Activated naive CD4-positive, alpha-beta T cell treated with anti-CD3 and anti-CD28 coated beads, Interleukin-2, amount 50 U/mL, for 16 hours (primary cell): ENCODE measurements at regions not wholly inside any gene's neighbourhood (a gene's known extent, or its start where the extent isn't known, plus 50 kb on each side); places are given as distances from the start of the nearest gene placed in this dataset.

ENCODE experiments used
- DNase-seq: peaks from one replicate; pipeline ENCODE4 v3.0.0-alpha.2; 2020

DNA sequence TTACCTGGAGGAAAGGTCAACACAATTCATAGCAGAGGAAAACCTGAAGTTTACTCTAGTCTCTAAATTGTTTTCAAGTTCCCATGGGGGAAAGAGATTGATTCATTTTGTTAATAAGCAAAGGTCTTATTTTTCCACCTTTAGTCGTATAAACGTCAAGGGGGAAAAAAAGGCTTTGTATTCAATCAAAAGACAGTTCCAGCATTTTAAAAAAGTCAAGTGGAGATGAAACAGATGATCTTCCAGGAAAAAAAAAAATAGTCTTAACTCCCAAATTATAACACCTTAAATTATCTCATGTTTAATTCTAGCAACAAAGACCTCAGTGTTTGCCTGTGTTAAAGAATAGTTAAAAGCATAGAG, 140.5 kb downstream of the TOMM20 start:
- no peak for DNase-seq

DNA sequence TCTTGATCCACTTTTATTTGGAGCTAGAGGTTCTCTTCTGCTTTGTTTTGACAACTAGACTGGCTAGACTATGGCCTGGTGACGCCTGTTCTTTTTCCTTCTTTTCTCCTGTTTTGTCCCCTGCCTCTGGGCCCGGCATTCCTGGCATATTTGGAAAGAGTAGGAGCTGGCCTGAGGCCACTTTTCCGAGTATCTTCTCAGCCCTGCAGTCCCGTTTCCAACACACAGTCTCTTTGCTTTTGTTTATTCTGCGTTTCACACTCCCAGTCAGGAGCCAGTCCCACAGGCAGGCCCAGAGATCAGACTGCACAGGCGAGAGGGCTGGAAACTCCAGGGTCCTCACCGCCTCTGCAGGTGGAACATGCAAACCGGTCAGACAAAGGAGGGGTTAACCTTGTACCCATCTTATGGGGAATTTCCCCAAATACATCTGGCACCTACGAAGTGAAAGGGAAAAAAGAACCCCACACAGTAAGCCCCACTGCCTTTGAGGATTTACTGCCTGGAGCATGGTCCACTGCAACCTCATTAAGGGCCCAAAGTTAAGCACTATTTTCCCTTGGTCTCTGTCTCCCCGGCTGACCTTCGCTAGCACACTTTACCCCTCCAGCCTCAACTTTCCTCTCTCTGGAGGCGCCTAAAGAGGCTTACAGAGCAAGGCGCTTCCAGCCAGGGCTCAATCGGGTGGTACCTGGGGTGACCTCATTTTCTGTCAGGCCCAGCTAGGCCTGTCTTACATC, 141.1 kb downstream of the TOMM20 start:
- no peak for DNase-seq

DNA sequence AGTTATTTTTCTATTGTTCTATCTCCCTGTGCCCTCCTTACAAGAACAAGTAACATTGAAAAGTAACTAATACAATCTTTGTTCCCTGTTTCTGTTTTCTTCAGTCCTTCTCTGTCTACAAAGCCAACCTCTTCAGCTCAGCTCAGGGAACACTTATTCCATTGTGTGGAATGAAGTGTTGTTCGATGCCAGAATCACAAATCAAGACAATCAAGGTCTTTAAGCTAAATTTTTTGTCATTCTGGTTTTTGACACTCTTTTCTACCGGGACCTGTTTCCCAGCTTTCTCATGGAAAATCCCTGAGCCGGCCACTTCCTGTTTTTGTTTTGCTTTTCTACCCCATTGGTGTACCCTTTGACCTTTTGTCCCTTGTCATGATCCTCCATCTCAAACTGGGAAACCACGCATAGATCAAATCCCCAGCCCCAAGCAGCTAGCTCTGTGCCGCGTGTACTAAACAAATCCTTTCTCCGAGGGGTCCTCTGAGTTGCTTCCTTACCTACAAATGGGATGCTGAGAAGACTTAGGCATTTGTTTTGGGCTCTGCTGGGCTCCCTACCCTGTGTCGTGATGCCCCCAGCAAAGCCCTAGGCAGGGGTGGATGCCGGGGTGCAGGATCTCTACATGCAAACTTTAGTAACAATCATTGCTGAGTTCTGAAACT, 141.8 kb downstream of the TOMM20 start:
- DNase-seq: no peak

DNA sequence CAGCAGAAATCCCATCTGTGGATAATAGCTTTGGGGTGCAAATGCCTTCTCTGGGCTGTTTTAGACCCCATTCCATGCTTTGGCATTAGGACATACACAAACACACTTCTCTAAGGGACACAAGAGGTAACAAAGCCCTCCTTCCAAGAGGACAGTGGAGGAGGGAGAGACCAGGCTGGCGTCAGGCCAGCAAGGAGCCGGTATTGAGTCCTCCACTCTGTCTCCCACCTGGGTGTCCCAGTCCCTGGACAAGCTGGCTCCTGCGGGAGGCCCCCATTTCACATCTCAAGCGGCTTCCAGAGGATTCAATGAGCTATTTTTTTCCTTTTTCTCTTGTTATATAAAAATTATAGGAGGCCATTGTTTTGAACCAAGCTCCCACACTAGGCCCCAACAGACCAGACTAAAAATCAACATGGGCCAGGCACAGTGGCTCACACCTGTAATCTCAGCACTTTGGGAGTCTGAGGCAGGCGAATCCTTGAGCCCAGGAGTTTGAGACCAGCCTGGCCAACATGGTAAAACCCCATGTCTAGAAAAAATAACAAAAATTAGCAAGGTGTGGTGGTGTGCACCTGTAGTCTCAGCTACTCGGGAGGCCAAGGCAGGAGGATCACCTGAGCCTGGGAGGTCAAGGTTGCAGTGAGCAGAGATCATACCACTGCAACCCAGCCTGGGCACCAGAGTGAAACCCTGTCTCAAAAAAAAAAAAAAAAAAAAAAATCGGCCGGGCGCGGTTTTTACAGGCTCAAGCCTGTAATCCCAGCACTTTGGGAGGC, 142.9 kb downstream of the TOMM20 start:
- DNase-seq: no peak

DNA sequence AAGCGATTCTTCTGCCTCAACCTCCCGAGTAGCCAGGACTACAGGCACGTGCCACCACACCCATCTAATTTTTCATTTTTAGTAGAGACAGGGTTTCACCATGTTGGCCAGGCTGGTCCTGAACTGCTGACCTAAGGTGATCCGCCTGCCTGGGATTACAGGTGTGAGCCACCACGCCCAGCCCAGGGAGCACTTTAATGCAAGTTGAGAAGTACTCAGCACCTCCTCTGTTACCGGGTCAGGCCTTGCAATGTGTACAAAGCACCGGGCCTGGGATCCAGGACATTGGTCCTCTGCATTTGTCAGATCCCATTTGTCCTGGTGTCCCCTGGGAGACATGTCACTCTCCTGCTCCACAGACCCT, 143.6 kb downstream of the TOMM20 start:
- DNase-seq: no peak

DNA sequence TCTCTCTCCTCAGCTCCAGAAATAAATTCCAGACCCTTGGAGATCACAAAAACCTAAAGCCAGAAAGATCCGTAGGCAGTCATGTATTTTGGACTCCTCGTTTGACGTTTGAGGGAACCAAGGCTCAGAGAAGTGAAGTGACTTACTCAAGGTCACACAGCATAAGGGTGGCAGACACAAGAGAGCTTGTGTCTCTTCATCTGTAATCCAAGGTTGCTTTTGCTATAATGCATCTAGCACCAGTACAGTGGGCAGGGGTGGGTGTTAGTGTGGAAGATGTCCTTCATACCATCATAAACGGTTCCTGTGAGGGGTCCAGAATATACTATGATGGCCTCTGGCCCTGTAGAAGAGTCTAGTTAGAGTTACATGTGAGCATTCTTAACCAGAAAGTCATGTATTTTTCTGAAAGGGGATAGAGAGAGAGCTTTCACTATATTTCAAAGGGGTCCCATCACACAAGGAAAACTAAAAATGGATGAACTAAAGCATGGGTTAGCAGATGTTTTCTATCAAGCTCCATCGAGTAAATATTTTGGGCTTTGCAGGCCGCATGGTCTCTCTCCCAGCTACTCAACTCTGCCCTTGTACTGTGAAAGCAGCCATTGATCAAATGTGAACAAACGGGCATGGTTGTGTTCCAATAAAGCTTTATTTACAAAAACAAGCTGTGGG, 144.9 kb downstream of the TOMM20 start:
- DNase-seq: no peak

DNA sequence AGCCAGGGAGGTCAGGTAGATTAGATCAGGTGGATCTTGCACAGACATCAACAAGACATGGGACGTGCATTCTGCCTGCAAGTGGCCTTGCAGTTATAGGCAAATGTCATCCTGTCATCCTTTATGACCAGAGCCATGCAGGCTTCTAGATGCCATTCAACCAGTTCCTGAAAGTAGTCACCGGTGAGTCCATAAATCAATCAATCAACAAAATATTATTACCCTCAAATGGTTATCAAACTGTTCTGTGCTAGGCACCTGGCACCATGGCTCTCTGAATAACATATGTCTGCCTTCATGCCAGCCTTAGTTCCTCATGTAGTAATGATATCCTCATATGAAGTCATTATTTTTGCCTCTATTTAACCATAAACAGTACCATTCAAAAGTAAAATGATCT, 146.9 kb downstream of the TOMM20 start:
- no peak for DNase-seq

DNA sequence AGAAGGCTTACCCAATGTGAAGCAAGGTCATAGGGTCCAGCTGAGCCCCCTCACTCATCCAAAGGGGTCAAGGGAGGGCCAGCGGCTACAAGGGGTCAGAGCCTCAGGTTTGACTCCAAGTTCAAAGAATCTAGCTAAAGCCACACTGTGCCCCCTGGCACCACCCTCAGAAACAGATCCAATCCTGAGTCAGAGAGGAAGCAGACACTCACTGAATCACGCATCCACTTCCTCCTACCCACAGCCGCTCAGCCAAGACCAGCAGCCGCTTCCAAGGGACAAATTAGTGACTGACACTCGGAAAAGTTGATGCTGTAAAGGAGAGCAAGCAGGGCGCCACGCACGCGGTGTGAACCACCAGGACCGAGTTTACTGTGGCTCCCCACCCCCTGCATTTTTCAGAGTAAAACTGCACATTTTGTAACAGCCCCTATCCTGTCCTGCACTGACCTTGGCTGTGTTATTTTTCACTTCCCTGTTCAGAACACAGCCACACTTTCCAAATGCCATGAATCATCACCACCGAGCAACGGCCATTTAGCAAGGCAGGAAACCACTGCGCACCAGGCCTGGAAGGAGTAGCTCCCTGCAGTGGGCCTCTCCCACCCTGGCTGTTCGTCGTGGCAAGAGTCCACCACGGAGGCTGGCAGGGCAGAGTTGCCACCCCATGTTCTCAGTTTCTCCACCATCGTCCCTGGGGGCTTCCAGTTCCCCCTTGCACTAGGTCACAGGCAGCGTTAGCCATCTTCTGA, 147.8 kb downstream of the TOMM20 start:
- DNase-seq: peak; percentile 73

DNA sequence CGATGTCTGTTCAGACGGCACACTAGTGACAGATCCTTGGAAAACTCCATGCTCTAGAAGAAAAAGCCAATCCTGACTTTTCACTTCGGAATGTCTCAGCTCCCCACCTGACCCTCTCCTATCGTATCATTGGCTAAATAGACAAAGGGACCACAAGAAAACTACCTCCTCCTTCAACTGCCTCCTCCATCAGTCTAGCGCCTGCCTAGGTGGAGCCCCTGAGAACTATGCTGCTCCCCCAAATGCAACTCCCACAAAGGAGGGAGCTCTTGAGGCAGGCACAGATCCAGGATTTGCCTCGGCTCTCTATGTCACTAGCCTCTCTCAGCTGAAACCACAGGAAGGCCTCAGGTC, 148.4 kb downstream of the TOMM20 start:
- no peak for DNase-seq

DNA sequence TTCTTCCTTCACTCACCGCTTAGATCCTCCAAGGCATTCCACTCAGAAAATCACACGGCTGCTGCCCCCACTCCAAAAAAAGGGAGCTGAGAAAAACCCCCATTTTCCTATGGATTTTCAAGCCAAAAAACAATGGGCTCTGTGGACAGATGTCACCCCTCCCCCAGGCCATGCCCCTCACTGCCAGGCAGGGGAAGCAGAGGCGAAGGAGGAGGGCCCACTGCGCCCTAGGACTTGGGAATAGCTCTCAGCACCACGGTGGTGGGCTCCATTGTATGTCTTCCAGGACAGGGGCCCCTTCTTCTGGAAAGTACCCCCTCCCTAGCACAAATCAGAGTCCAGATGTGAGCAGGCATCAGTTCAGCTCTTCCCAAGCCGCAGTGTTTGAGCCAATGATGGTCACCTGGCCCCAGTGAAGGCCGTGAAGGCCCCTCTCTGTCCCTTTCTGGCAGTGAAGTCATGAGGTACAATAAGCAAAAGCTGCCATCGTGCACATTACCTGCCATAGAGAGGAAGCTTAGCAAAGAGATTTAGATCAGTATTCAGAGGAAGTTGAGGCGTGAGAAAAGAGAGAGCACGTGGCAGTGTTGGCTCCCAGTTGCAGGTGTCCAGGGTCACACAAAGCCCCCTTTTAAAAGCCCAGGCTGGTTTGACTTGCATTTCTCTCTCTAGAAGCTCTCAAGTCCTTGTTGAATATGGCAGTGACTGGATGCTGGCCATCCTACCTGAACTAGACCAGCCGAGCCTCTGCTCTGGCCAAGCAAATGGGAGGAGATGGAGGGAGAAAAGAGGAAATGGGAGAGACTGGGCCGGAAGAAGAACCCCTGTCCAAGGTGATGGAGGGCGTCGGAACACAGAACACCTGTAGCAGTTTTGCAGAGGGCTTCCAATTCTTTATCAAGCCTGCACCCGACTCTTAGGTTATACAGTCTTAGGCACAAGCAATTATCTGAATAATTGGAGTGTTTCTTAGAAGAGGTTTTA, 149.0 kb downstream of the TOMM20 start:
- no peak for DNase-seq

DNA sequence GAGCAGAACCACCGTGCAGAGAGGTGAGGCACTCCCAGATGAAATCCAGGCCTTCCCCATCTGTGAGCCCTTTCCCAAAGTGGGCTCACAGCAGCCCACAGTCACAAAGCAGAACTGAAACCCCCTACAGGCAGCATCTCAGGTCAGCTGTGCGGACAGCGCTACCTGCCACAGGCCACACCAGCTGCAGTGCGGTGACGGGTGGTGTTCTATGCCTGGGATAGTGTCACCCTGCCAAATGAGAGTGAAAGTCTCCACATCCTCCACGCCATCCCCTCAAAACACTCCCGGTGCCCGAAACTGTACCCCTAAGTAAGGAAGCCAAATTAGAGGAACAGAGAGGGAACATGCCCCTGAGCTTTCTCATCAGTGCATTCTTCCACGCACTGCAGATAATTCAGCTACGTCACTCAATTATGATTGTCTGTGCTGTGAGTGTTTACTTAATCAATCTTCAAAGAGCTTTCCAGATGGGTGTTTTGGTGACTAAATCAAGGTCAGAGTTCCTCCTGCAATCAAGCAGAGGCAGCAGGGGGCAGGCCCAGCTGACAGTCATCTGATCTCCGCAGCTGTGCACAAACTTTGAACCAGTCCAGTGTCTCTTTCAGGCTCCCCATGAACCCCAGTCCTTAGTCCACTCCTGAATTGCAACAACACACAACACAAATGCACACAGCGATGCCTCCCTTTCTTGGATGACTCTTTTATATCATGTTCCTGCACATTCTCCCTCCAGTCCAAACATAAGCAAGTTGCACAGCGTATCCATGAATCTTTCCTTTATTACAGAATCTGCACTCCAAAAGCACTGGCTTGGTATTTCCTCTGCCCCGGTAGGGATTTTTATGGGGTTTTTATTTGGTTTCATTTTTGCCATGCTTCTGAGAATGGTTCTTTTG, 150.0 kb downstream of the TOMM20 start:
- peak; percentile 54 for DNase-seq

DNA sequence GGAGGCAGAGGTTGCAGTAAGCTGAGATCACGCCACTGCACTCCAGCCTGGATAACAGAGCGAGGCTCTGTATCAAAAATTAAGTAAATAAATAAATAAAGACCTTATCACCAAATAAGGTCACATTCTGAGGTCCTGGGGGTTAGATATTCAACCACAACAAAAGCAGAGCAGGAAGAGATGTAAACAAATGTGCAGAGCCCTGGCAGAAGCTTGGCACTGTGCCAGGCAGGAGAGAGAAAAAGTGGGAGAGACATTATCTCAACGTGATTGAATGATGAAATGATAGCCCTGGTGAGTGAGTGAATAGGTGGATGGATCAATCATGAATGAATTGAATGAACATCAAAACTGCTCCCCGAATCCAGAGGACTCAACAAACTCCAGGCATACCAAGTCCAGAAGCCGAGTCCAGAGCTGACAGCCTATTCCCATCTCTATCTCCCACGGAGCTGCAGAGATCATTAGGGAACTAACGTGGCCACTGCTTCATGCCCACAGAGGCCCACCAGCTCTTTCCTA, 150.7 kb downstream of the TOMM20 start:
- DNase-seq: no peak

DNA sequence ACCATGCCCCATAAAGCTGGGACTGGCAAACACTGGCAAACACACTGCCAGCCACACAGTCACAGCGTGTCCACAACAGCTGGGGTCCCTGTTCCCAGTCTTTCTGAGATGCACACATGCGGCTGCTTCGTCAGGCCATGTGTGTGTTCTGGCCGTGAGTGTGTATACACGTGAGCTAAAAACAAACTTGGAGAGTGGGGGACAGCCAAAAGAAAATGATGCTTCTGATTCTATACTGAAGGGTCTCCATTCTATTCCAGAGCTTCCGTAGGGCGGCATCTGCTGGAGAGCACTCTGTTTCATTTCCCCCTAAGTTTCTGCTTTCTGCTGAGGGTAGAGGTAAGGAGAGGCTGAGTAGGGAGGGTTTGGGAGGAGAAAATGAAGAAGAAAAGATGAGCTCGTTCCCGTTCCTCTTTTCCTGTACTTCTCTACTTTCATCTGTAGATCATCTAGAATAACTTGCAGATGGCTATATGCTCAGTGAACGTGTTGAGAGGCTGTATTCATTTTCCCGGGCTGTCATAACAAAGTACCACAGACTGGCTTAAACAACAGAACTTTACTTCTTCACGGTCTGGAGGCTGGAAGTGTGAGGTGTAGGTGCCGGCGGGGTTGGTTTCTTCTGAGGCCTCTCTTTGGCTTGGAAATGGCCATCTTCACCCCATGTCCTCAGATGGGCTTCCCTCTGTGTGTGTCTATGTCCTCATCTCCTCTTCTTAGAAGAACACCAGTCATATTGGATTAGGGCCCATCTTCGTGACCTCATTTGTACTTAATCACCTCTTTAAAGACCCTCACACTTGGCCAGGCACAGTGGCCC, 151.6 kb downstream of the TOMM20 start:
- DNase-seq: no peak

DNA sequence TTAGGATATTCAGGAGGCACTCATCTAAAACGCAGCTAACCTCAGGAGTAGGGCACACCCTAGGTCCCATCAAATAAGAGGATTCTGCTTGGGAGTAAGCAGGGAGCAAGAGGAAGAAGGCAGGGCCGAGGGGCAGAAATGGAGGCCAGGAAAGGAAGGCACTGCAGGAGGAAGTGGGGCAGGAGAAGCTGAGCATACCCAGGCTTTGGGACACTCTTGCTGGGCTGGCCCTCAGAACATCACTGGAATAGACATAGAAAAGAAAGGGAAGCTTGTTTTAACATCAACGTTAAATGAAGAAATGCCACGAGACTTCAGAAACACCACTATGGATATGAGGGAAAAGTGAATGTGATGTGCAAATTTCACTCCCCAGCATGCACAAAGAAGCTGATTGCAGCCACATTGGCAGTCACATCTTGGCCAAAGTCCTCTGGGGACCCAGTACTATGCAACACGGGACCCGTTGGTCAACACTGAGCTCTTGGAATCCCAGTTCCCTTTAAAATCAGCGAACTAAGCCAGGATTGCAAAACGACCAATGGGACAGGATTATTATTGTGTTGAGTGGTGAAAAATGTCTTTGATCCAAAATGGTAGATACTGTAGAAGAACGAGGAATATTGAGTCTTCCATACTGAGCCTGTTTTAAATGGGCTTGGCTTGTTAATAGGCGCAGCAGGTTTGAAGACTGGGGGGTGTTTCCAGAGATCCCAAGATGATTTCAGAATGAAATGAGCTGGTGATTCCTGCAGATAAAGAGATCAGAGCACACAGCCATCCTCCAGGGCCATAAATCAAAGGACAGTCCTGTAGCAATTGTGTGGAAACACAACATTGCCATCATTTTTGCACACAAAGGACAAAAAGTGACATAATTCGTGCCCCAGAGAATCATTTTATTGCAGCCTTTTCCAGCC, 152.4 kb downstream of the TOMM20 start:
- DNase-seq: no peak

DNA sequence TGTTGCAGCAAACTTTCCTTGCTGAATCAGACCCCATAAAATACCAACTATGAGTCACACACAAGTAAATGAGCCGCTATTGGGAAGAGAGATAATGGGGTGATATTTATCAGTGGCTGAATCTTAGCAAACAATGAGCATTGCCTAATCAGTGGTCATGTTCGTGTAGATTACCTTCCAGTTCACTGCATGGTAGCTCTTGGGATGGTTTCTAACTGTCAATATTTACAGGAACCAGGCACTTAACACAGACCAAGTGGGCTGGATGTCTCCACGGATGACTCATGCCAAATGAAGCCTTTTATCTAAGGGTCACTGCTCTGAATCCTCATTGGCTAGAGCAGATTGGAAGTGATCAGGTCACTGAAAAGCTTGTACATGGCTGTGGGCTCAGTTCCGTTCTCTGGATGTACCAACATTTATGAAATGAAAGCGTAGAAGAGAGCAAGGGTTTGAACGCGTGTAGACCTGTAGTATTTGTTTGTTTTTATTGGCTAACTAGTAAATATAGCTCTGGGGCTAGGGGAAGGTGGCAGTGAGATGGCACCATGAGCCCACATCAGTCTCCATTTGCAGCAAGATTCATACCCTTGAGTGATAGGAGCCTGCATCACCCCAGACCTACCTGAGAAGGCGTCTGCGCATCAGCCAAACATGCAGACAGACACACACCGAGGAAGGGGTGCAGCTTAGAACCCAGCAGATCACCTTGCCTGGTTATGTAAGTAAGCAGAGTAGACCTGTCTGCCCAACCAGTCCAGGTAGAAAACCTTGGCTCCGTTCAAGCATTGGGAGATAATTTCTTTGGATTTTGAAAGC, 153.3 kb downstream of the TOMM20 start:
- DNase-seq: no peak

DNA sequence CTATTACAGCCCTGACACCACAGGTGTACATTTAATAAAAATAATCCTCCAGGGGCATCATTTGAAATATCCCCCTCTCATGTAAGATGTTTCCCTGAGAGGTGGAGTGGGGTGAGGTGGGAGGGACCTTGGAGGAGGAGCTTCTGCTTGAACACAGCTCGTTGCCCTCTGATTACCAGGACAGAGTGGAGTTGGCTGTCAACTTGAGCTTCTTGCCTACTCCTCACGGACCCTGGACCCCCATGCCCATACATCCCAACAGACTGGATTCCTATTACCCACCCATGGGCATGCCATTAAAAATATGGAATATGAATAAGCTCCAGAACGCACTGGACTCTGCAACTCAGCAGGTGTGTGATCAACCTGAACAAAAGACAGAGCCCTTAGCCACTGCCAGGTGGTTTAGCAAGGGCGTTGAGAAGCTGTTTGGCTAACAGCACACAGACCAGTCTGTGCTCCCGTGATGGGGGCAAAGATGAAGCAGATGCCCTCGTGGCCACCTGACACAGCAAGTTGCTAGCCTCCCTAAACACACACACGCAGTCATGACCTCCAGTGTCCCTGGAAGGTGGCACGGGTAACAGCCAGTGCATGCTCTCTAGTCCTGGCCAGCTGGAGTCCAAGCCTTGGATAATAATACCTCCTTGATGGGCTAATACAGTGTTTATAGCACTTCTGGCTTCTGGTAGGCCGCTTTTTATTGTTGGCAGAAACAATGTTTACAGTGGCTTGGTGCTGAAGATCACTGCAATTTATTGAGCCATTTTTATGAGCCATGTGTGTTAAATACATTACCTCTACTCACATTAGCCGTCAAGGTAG, 155.0 kb downstream of the TOMM20 start:
- DNase-seq: no peak
